ENCODE measurements at regions not wholly inside any gene's neighbourhood (a gene's known extent, or its start where the extent isn't known, plus 50 kb on each side); places are given as distances from the start of the nearest gene placed in this dataset.

DNA sequence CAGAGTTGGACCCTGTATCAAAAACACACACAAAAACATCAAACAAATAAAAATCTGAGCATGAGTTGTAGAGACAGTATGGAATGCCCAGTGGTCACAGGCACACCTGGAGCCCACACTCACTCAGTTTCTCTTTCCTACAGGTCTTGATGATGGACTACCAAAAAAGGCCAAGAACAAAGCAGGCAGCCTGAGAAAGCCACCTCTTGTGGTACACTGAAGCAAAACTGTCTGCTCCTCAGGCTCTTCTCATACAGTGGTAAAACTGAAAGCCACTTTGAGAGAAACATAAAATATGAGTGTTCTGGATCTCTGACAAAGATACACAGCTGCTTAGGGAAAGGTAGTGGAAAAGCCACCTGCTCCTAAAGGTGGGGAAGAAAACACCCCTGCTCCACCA is 1206.9 kb downstream of the FSTL5 start:
- no peak overlapping the region for H3K4me3 ChIP-seq (ENCODE audit: low read depth, low read length)
- TF ChIP-seq CTCF (IDR thresholded peaks at IDR 0.05; ENCODE audit: low read depth, low read length) = no peak

GRCh38 chr4:160969925-160970324 is 1193.9 kb downstream of the FSTL5 start:
- no peak for TF ChIP-seq CTCF (IDR thresholded peaks at IDR 0.05; ENCODE audit: low read depth, low read length)
- H3K4me3 ChIP-seq (ENCODE audit: low read depth, low read length) = no peak overlapping the region

DNA sequence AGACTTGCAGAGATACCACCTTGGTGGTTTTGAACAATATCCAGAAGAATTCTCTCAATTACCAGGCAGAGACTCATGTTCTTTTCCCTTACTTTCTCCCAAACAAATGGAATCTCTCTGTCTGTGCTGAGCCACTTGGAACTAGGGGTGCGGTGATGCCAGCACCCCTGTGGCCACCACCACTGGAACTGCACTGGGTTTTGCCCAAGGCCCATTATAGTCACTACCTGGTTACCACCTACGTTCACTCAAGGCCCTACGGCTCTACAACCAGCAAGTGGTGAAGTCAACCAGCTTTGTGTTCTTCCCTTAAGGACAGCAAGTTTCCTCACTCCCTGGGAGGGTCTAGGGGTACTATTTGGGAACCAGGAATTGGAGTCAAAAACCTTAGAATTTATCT is 1183.7 kb downstream of the FSTL5 start:
- TF ChIP-seq CTCF (IDR thresholded peaks at IDR 0.05; ENCODE audit: low read depth, low read length) = no peak
- no peak overlapping the region for H3K4me3 ChIP-seq (ENCODE audit: low read depth, low read length)

DNA sequence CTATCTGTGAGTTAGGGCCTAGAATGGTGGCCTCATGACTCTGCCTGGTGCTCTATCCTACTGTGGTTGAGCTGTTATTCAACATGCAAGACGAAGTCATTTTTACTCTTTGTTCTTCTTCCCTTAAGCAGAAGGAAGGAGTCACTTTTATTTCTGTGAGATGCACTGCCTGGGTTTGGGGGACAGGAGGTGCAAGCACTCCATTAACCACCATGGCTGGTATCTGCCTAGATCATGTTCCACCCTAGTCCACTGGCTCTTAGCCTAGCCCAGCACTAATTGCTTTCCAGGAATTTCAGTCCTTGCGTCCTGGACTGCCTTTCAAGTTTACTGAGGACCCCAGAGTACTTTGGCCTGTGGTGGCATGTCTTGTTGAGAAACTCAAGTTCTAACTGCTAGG is 1182.7 kb downstream of the FSTL5 start:
- H3K4me3 ChIP-seq (ENCODE audit: low read depth, low read length) = no peak overlapping the region
- no peak for TF ChIP-seq CTCF (IDR thresholded peaks at IDR 0.05; ENCODE audit: low read depth, low read length)

DNA sequence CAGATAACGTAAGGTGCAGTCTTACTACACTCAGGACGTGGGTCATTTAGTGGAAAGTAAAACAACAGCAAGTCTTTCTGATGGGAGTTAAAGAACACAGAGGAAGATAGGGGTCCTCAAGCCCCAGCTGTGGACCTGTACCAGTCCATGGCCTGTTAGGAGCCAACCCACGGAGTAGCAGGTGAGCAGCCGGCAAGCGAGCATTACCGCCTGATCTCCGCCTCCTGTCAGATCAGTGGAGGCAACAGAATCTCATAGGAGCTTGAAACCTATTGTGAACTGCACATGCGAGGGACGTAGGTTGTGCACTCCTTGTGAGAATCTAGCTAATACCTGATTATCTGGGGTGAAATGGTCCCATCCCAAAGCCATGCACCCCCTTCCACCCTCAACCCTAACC is 1180.8 kb downstream of the FSTL5 start:
- TF ChIP-seq CTCF (IDR thresholded peaks at IDR 0.05; ENCODE audit: low read depth, low read length) = no peak
- H3K4me3 ChIP-seq (ENCODE audit: low read depth, low read length) = no peak overlapping the region

DNA sequence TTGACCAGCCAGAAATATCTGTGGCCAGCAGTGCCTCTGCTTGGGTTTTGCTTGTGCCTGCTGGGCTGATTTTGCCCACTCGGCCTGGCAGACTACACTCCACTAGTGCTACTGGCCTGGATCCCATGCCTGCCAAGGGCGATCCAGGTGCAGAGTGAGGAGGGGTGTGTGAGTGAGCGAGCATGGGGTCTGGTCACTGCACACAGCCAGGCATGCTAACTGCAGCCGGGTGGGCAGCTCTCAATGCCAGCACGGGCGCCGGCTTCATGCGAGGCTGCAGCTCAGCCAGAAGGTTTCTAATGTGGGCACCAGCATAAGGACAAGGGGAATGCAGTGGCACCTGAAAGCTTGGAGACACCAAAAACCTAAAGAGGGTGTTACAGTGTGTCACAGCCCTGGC is 1161.4 kb downstream of the FSTL5 start:
- no peak for TF ChIP-seq CTCF (IDR thresholded peaks at IDR 0.05; ENCODE audit: low read depth, low read length)
- H3K4me3 ChIP-seq (ENCODE audit: low read depth, low read length) = no peak overlapping the region

GRCh38 chr4:161003418-161004057 is 1160.3 kb downstream of the FSTL5 start:
- no peak for TF ChIP-seq CTCF (IDR thresholded peaks at IDR 0.05; ENCODE audit: low read depth, low read length)
- no peak overlapping the region for H3K4me3 ChIP-seq (ENCODE audit: low read depth, low read length)
